Mesothelial cell of epicardium (in vitro differentiated cells): ENCODE measurements at regions not wholly inside any gene's neighbourhood (a gene's known extent, or its start where the extent isn't known, plus 50 kb on each side); places are given as distances from the start of the nearest gene placed in this dataset.
"Not testable (repeated sequence)": the region's sequence is repeated elsewhere in the genome, so short reads cannot be mapped to it uniquely, and the experiment has no call there.

Source experiments
- DNase-seq, 2 experiments: peaks; one replicate each; pipeline ENCODE4 v3.0.0; 2021; ENCODE audit warnings: low spot score in 2 of 2; ENCODE audit not compliant: unreplicated experiment in 2 of 2
- H3K27ac Mint-ChIP-seq: 2 replicates; pipeline ENCODE4 v1.8.0; 2021; ENCODE audit warnings: mixed read lengths
- H3K27me3 Mint-ChIP-seq: 2 replicates; pipeline ENCODE4 v1.8.0; 2021; ENCODE audit warnings: low read depth, mixed read lengths
- H3K36me3 Mint-ChIP-seq: 2 replicates; pipeline ENCODE4 v1.8.0; 2021; ENCODE audit warnings: mixed read lengths
- H3K4me1 Mint-ChIP-seq: 2 replicates; pipeline ENCODE4 v1.8.0; 2021; ENCODE audit warnings: mixed read lengths
- H3K4me3 Mint-ChIP-seq: 2 replicates; pipeline ENCODE4 v1.8.0; 2021; ENCODE audit warnings: mild to moderate bottlenecking, moderate library complexity, mixed read lengths
- H3K9me3 Mint-ChIP-seq: 2 replicates; pipeline ENCODE4 v1.8.0; 2021; ENCODE audit warnings: mixed read lengths
- CTCF ChIP-seq: fragments of 200-600 bp; sonication (generic); IDR thresholded peaks from one replicate; pipeline ENCODE4 v1.5.0; 2021; ENCODE audit warnings: antibody characterized with exemption; ENCODE audit not compliant: unreplicated experiment

- DNase-seq = no peak
- Mint-ChIP-seq H3K9me3 (peaks cover 4% of the 10 kb centered on the region), H3K27me3 (no peaks in the 10 kb centered on the region), H3K27ac (no peak overlapping the region), H3K4me3 (no peak overlapping the region), H3K4me1 (no peaks in the 10 kb centered on the region), H3K36me3 (no peaks in the 10 kb centered on the region)
- no peak for TF ChIP-seq CTCF
Observed at GRCh38 chr14:46433381-46433780, 218.2 kb downstream of the RPL10L start.

- H3K27ac Mint-ChIP-seq = no peak overlapping the region
- no peak for DNase-seq
- H3K4me3 Mint-ChIP-seq = no peak overlapping the region
- no peaks in the 10 kb centered on the region for H3K27me3 Mint-ChIP-seq
- H3K9me3 Mint-ChIP-seq = peaks cover 4% of the 10 kb centered on the region
- no peak for TF ChIP-seq CTCF
- no peaks in the 10 kb centered on the region for H3K36me3 Mint-ChIP-seq
- no peaks in the 10 kb centered on the region for H3K4me1 Mint-ChIP-seq
Observed at GRCh38 chr14:46432516-46432915, 219.1 kb downstream of the RPL10L start.

GRCh38 chr14:46417066-46417465, 234.5 kb downstream of the RPL10L start:
- no peak overlapping the region for H3K4me3 Mint-ChIP-seq
- H3K27me3 Mint-ChIP-seq = no peaks in the 10 kb centered on the region
- peaks cover 5% of the 10 kb centered on the region for H3K4me1 Mint-ChIP-seq
- peaks cover 18% of the 10 kb centered on the region for H3K36me3 Mint-ChIP-seq
- DNase-seq = no peak
- TF ChIP-seq CTCF = no peak
- H3K27ac Mint-ChIP-seq = no peak overlapping the region
- peaks cover 58% of the 10 kb centered on the region for H3K9me3 Mint-ChIP-seq

- no peaks in the 10 kb centered on the region for H3K36me3 Mint-ChIP-seq
- peak overlapping the region; percentile 88 for H3K27ac Mint-ChIP-seq
- peak overlapping the region; percentile 2 for H3K4me3 Mint-ChIP-seq
- DNase-seq = no peak
- no peaks in the 10 kb centered on the region for H3K27me3 Mint-ChIP-seq
- TF ChIP-seq CTCF = no peak
- peaks cover 41% of the 10 kb centered on the region for H3K4me1 Mint-ChIP-seq
- peaks cover 4% of the 10 kb centered on the region for H3K9me3 Mint-ChIP-seq
Observed at GRCh38 chr14:46404865-46405811, 246.4 kb downstream of the RPL10L start.

- peaks cover 44% of the 10 kb centered on the region for H3K4me1 Mint-ChIP-seq
- not testable (repeated sequence) for H3K9me3 Mint-ChIP-seq, H3K27me3 Mint-ChIP-seq, H3K4me3 Mint-ChIP-seq, DNase-seq, H3K36me3 Mint-ChIP-seq, H3K27ac Mint-ChIP-seq
Observed at GRCh38 chr14:46402001-46402690, 249.4 kb downstream of the RPL10L start.

GRCh38 chr14:46401066-46401465, 250.5 kb downstream of the RPL10L start:
- DNase-seq = no peak
- Mint-ChIP-seq H3K9me3 (peaks cover 4% of the 10 kb centered on the region), H3K4me1 (peaks cover 38% of the 10 kb centered on the region), H3K4me3 (no peak overlapping the region), H3K27ac (peak overlapping the region; percentile 27), H3K27me3 (no peaks in the 10 kb centered on the region), H3K36me3 (no peaks in the 10 kb centered on the region)
- no peak for TF ChIP-seq CTCF
